ENCODE measurements at regions not wholly inside any gene's neighbourhood (a gene's known extent, or its start where the extent isn't known, plus 50 kb on each side); places are given as distances from the start of the nearest gene placed in this dataset.

DNA sequence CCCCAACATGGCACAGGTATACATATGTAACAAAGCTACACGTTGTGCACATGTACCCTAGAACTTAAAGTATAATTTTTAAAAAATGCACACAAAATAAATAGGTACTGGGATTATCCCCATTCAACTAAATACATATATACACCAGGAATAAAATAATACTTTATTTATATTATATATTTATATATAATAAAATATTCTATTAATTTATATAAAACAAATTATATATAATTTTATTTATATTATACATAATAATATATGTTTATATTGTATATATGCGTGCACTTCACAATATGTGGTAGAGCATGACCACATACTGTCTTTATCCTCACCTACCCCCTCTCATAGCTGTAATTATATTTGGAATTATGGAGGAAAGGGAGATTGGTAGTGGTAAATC is 119.1 kb upstream of the TMEM260 start:
- Histone ChIP-seq H3K36me3 (no peaks in the 10 kb centered on the region), H3K4me3 (no peak overlapping the region), H3K4me1 (no peaks in the 10 kb centered on the region), H3K9me3 (peaks cover 0 to 4% (median 0%) of the 10 kb centered on the region in 8 donors), H3K27me3 (replicated peaks in 1 of 7) (peaks cover 0 to 11% (median 0%) of the 10 kb centered on the region in 7 donors), H3K27ac (no peak overlapping the region)
- intact Hi-C loops (cut with DNase I; ENCODE audit: low total_unique reads), result no loop called here
- no peak for DNase-seq
- 86 to 95% (median 93%) methylated on average over 2 of the region's 2 CpGs for WGBS, 5 donors
- TF ChIP-seq POLR2AphosphoS5 (IDR thresholded peaks at IDR 0.05), result no peak
- no peak for TF ChIP-seq POLR2A (IDR thresholded peaks at IDR 0.05)
- no peak for TF ChIP-seq CTCF (IDR thresholded peaks at IDR 0.05 in 8 of 11, conservative IDR thresholded peaks at IDR 0.05 in 3 of 11)

- H3K4me1 ChIP-seq, result no peaks in the 10 kb centered on the region
- H3K27ac ChIP-seq, result no peak overlapping the region
- peaks cover 0 to 4% (median 0%) of the 10 kb centered on the region in 8 donors for H3K9me3 ChIP-seq
- no peak overlapping the region for H3K4me3 ChIP-seq
- no peak for TF ChIP-seq CTCF (IDR thresholded peaks at IDR 0.05 in 8 of 11, conservative IDR thresholded peaks at IDR 0.05 in 3 of 11)
- TF ChIP-seq POLR2AphosphoS5 (IDR thresholded peaks at IDR 0.05), result no peak
- TF ChIP-seq POLR2A (IDR thresholded peaks at IDR 0.05), result no peak
- peaks cover 0 to 11% (median 0%) of the 10 kb centered on the region in 7 donors for H3K27me3 ChIP-seq (replicated peaks in 1 of 7)
- no peak for DNase-seq
- intact Hi-C loops (cut with DNase I; ENCODE audit: low total_unique reads), result no loop called here
- no peaks in the 10 kb centered on the region for H3K36me3 ChIP-seq
- 75 to 89% (median 81%) methylated on average over 8 of the region's 8 CpGs for WGBS, 5 donors
These were observed 118.0 kb upstream of the TMEM260 start for GRCh38 chr14:56461276-56462275.

DNA sequence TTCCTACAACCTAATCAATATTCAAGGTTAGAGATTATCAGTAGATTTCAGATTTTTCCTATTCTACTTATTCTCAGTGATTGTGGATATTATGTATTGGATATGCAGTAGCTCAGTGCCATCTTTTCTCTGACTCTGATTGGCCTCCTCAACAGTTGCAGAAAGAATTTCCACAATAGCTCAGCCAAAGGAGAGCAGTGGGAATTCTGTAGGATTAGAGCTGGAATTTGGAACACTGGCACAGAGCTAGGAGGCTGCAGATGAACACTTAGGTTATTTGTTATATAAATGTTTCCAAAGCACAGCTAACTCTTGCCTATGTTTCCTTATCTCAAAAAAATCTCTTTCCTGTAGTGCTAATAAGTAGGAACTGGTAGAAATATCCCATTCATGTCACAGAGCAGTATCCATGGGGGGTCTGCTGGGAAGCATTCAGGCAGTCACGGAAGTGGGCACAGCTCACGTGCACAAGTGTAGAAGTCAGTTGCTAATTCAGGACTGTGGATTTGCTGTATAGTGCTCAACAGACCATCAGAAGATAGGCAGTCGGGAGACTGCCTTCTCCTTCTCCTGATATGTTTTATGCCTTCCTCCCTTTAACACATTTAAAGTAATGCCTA is 116.2 kb upstream of the TMEM260 start:
- intact Hi-C loops (cut with DNase I; ENCODE audit: low total_unique reads), result no loop called here
- 58 to 68% (median 63%) methylated on average over 3 of the region's 3 CpGs for WGBS, 5 donors

More for the DNA sequence above, 116.2 kb upstream of the TMEM260 start:
- H3K36me3 ChIP-seq, result no peaks in the 10 kb centered on the region
- DNase-seq, result no peak
- H3K9me3 ChIP-seq, result peaks cover 0 to 4% (median 0%) of the 10 kb centered on the region in 8 donors
- TF ChIP-seq CTCF (IDR thresholded peaks at IDR 0.05 in 8 of 11, conservative IDR thresholded peaks at IDR 0.05 in 3 of 11), result no peak
- no peak for TF ChIP-seq POLR2AphosphoS5 (IDR thresholded peaks at IDR 0.05)
- TF ChIP-seq POLR2A (IDR thresholded peaks at IDR 0.05), result no peak
- peaks cover 0 to 11% (median 0%) of the 10 kb centered on the region in 7 donors for H3K27me3 ChIP-seq (replicated peaks in 1 of 7)
- H3K4me3 ChIP-seq, result no peak overlapping the region
- no peaks in the 10 kb centered on the region for H3K4me1 ChIP-seq
- no peak overlapping the region for H3K27ac ChIP-seq

All from spleen (tissue), 11 donors.